ENCODE measurements at regions not wholly inside any gene's neighbourhood (a gene's known extent, or its start where the extent isn't known, plus 50 kb on each side); places are given as distances from the start of the nearest gene placed in this dataset.

- TF ChIP-seq CTCF (IDR thresholded peaks at IDR 0.05): no peak
- WGBS (ENCODE audit: insufficient coverage): 67% methylated on average over 1 of the region's 5 CpGs
- Histone ChIP-seq H4K20me1 (ENCODE audit: insufficient read depth, low read length) (no peaks in the 10 kb centered on the region), H3K36me3 (replicated peaks in 1 of 2; ENCODE audit: control insufficient read depth in 1 of 2, insufficient read depth in 2 of 2, low read length in 2 of 2) (no peaks in the 10 kb centered on the region), H3K4me2 (replicated peaks; ENCODE audit: extremely low read depth, low read length, poor library complexity, severe bottlenecking) (no peak overlapping the region), H2AFZ (ENCODE audit: insufficient read depth, low read depth, low read length, poor library complexity, severe bottlenecking) (no peak overlapping the region), H3K9ac (ENCODE audit: insufficient read depth, low read length, poor library complexity, severe bottlenecking) (no peak overlapping the region), H3K9me3 (replicated peaks in 1 of 2; ENCODE audit: control insufficient read depth in 1 of 2, insufficient read depth in 1 of 2, low read length in 2 of 2) (no peaks in the 10 kb centered on the region), H3K4me3 (replicated peaks in 1 of 3; ENCODE audit: low read depth in 2 of 3, low read length in 3 of 3) (no peak overlapping the region), H3K27ac (ENCODE audit: low read depth in 1 of 2, low read length in 2 of 2) (no peak overlapping the region), H3K79me2 (ENCODE audit: insufficient read depth, low read length) (no peaks in the 10 kb centered on the region), H3K27me3 (ENCODE audit: control insufficient read depth in 2 of 2, insufficient read depth in 2 of 2, low read length in 2 of 2) (no peaks in the 10 kb centered on the region), H3K4me1 (ENCODE audit: control insufficient read depth in 1 of 2, insufficient read depth in 2 of 2, low read length in 2 of 2) (no peaks in the 10 kb centered on the region)
- Mint-ChIP-seq H3K27ac (no peak overlapping the region), H3K4me3 (no peak overlapping the region), H3K9me3 (peaks cover 0 to 3% (median 0%) of the 10 kb centered on the region in 7 donors), H3K27me3 (ENCODE audit: low read depth in 3 of 3) (peaks cover 0 to 2% (median 0%) of the 10 kb centered on the region in 3 donors), H3K36me3 (no peaks in the 10 kb centered on the region), H3K4me1 (no peaks in the 10 kb centered on the region)
- intact Hi-C loops (cut with micrococcal nuclease): no loop called here
- DNase-seq: no peak
These were observed 158.0 kb upstream of the PROX1 start for GRCh38 chr1:213829780-213830179.

- Histone ChIP-seq H3K9ac (ENCODE audit: insufficient read depth, low read length, poor library complexity, severe bottlenecking) (no peak overlapping the region), H3K4me2 (replicated peaks; ENCODE audit: extremely low read depth, low read length, poor library complexity, severe bottlenecking) (no peak overlapping the region), H3K4me1 (ENCODE audit: control insufficient read depth in 1 of 2, insufficient read depth in 2 of 2, low read length in 2 of 2) (no peaks in the 10 kb centered on the region), H3K27me3 (ENCODE audit: control insufficient read depth in 2 of 2, insufficient read depth in 2 of 2, low read length in 2 of 2) (no peaks in the 10 kb centered on the region), H3K4me3 (replicated peaks in 1 of 3; ENCODE audit: low read depth in 2 of 3, low read length in 3 of 3) (no peak overlapping the region), H3K9me3 (replicated peaks in 1 of 2; ENCODE audit: control insufficient read depth in 1 of 2, insufficient read depth in 1 of 2, low read length in 2 of 2) (no peaks in the 10 kb centered on the region), H4K20me1 (ENCODE audit: insufficient read depth, low read length) (no peaks in the 10 kb centered on the region), H3K27ac (ENCODE audit: low read depth in 1 of 2, low read length in 2 of 2) (no peak overlapping the region), H2AFZ (ENCODE audit: insufficient read depth, low read depth, low read length, poor library complexity, severe bottlenecking) (no peak overlapping the region), H3K79me2 (ENCODE audit: insufficient read depth, low read length) (no peaks in the 10 kb centered on the region), H3K36me3 (replicated peaks in 1 of 2; ENCODE audit: control insufficient read depth in 1 of 2, insufficient read depth in 2 of 2, low read length in 2 of 2) (no peaks in the 10 kb centered on the region)
- Mint-ChIP-seq H3K9me3 (peaks cover 0 to 4% (median 0%) of the 10 kb centered on the region in 7 donors), H3K27ac (no peak overlapping the region), H3K4me1 (no peaks in the 10 kb centered on the region), H3K36me3 (no peaks in the 10 kb centered on the region), H3K4me3 (no peak overlapping the region), H3K27me3 (ENCODE audit: low read depth in 3 of 3) (peaks cover 0 to 2% (median 0%) of the 10 kb centered on the region in 3 donors)
- WGBS (ENCODE audit: insufficient coverage): no CpG with 5 or more reads among the region's 6 CpGs
- TF ChIP-seq CTCF (IDR thresholded peaks at IDR 0.05): no peak
- intact Hi-C loops (cut with micrococcal nuclease): no loop called here
- DNase-seq: no peak
These were observed 157.4 kb upstream of the PROX1 start for GRCh38 chr1:213830371-213830770.
